ENCODE measurements at regions not wholly inside any gene's neighbourhood (a gene's known extent, or its start where the extent isn't known, plus 50 kb on each side); places are given as distances from the start of the nearest gene placed in this dataset.

- no peaks in the 10 kb centered on the region for H3K27me3 ChIP-seq
- no peaks in the 10 kb centered on the region for H3K36me3 ChIP-seq
- H3K9me3 ChIP-seq (replicated peaks in 1 of 11), result peaks cover 0 to 6% (median 0%) of the 10 kb centered on the region in 11 experiments; a peak in 1 of 22 replicates
- TF ChIP-seq Cebpa-rat (IDR thresholded peaks at IDR 0.05), result no peak
- H3K27ac ChIP-seq, result no peak overlapping the region
- H3K4me1 ChIP-seq, result no peaks in the 10 kb centered on the region
- no peak overlapping the region for H3K4me2 ChIP-seq
- H3K9ac ChIP-seq, result no peak overlapping the region
- no peaks in the 10 kb centered on the region for H4K20me1 ChIP-seq
- no peak overlapping the region for H3K4me3 ChIP-seq
Measured at GRCh38 chr1:96987186-96987703, 265.7 kb downstream of the PTBP2 start.

- Histone ChIP-seq H3K4me2 (no peak overlapping the region), H3K4me3 (no peak overlapping the region), H3K27ac (no peak overlapping the region), H4K20me1 (no peaks in the 10 kb centered on the region), H3K36me3 (no peaks in the 10 kb centered on the region), H3K27me3 (no peaks in the 10 kb centered on the region), H3K9ac (no peak overlapping the region), H3K4me1 (no peaks in the 10 kb centered on the region), H3K9me3 (replicated peaks in 1 of 11) (peaks cover 0 to 6% (median 0%) of the 10 kb centered on the region in 11 experiments; a peak in 1 of 22 replicates)
- no peak for TF ChIP-seq Cebpa-rat (IDR thresholded peaks at IDR 0.05)
Measured at GRCh38 chr1:96989302-96989701, 267.7 kb downstream of the PTBP2 start.

GRCh38 chr1:96990136-96990535 is 268.6 kb downstream of the PTBP2 start:
- no peak for TF ChIP-seq Cebpa-rat (IDR thresholded peaks at IDR 0.05)
- Histone ChIP-seq H3K4me1 (no peaks in the 10 kb centered on the region), H4K20me1 (no peaks in the 10 kb centered on the region)

DNA sequence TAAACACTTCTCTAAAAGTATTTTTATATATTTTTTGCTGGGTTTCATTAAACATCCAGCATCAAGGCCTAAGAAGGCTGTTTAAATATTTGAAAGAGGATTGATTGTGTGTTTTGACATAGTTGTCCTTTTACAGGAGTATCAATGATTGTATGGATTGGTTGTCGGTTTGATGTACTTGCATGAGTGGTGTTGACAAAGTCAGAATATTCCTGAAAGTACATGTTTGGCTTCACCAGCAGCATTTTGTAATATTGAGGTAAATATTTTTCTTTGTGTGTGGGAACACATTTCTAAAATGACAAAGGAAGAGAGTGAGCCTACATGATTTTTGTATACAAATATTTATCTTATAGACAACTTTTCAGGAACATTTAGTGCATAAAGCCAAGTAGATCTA is 269.7 kb downstream of the PTBP2 start:
- Histone ChIP-seq H3K36me3 (no peaks in the 10 kb centered on the region), H3K4me1 (no peaks in the 10 kb centered on the region), H3K9me3 (replicated peaks in 1 of 11) (no peaks in the 10 kb centered on the region), H3K9ac (no peak overlapping the region), H3K27me3 (no peaks in the 10 kb centered on the region), H3K4me3 (no peak overlapping the region), H3K4me2 (no peak overlapping the region), H3K27ac (no peak overlapping the region), H4K20me1 (no peaks in the 10 kb centered on the region)
- TF ChIP-seq Cebpa-rat (IDR thresholded peaks at IDR 0.05), result no peak

More at GRCh38 chr1:96990136-96990535, 268.6 kb downstream of the PTBP2 start:
- Histone ChIP-seq H3K9me3 (replicated peaks in 1 of 11) (peaks cover 0 to 6% (median 0%) of the 10 kb centered on the region in 11 experiments; a peak in 1 of 22 replicates), H3K27ac (no peak overlapping the region), H3K27me3 (no peaks in the 10 kb centered on the region), H3K4me3 (no peak overlapping the region), H3K9ac (no peak overlapping the region), H3K36me3 (no peaks in the 10 kb centered on the region), H3K4me2 (no peak overlapping the region)

GRCh38 chr1:96992871-96993270 is 271.3 kb downstream of the PTBP2 start:
- no peaks in the 10 kb centered on the region for H4K20me1 ChIP-seq
- no peak for TF ChIP-seq Cebpa-rat (IDR thresholded peaks at IDR 0.05)
- no peak overlapping the region for H3K27ac ChIP-seq
- H3K4me3 ChIP-seq, result no peak overlapping the region
- H3K4me1 ChIP-seq, result no peaks in the 10 kb centered on the region
- no peak overlapping the region for H3K4me2 ChIP-seq
- H3K36me3 ChIP-seq, result no peaks in the 10 kb centered on the region
- no peaks in the 10 kb centered on the region for H3K9me3 ChIP-seq (replicated peaks in 1 of 11)
- H3K27me3 ChIP-seq, result no peaks in the 10 kb centered on the region
- no peak overlapping the region for H3K9ac ChIP-seq

- H4K20me1 ChIP-seq, result no peaks in the 10 kb centered on the region
- H3K36me3 ChIP-seq, result no peaks in the 10 kb centered on the region
- TF ChIP-seq Cebpa-rat (IDR thresholded peaks at IDR 0.05), result no peak
- H3K9me3 ChIP-seq (replicated peaks in 1 of 11), result no peaks in the 10 kb centered on the region
- no peak overlapping the region for H3K4me3 ChIP-seq
- H3K27ac ChIP-seq, result no peak overlapping the region
- H3K4me1 ChIP-seq, result no peaks in the 10 kb centered on the region
- no peak overlapping the region for H3K4me2 ChIP-seq
- no peaks in the 10 kb centered on the region for H3K27me3 ChIP-seq
- no peak overlapping the region for H3K9ac ChIP-seq
Measured at GRCh38 chr1:96995351-96995750, 273.8 kb downstream of the PTBP2 start.

DNA sequence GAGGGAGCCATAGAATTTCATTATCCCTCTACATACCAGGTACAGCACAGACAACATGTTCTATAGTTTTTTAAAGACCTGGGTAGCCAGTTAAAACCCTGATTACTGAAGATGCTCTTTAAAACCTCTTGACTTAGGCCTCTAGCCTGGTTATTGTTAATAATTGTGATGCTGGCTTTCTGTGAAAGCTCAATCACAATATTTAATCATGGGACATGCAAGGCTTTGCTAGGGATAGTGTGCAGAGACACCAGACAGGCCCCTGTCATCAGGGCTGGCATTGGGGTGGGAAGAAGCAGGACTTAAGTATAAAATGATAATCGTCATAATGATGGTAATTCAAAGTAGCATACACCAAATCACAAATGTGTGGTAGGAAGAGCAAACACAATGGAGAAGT is 274.4 kb downstream of the PTBP2 start:
- Histone ChIP-seq H3K4me3 (no peak overlapping the region), H3K27me3 (no peaks in the 10 kb centered on the region), H3K9me3 (replicated peaks in 1 of 11) (no peaks in the 10 kb centered on the region), H3K4me2 (no peak overlapping the region), H3K4me1 (no peaks in the 10 kb centered on the region), H4K20me1 (no peaks in the 10 kb centered on the region), H3K36me3 (no peaks in the 10 kb centered on the region), H3K27ac (no peak overlapping the region), H3K9ac (no peak overlapping the region)
- no peak for TF ChIP-seq Cebpa-rat (IDR thresholded peaks at IDR 0.05)

DNA sequence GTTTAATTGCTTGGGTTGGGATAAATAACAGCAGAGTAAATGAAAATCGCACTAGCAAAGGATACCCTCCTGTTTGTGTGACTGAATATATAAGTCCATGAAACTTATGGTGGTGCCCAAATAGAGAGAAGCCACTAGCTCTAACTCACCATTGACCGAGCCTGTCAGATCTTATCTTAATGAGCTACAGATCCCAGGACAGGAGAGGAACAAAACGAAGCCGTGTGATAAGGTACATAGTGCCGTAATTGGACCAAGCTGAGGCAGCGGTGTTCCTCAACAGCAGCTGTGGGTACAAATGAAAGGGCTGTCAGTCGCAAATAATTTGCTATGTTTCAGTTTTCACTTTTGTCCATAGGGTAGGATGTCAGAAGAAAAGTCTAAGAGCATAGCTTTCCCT is 276.1 kb downstream of the PTBP2 start:
- Histone ChIP-seq H3K4me3 (no peak overlapping the region), H3K9me3 (replicated peaks in 1 of 11) (no peaks in the 10 kb centered on the region), H3K36me3 (no peaks in the 10 kb centered on the region), H4K20me1 (no peaks in the 10 kb centered on the region), H3K27me3 (no peaks in the 10 kb centered on the region), H3K4me1 (no peaks in the 10 kb centered on the region), H3K27ac (no peak overlapping the region), H3K9ac (no peak overlapping the region), H3K4me2 (no peak overlapping the region)
- no peak for TF ChIP-seq Cebpa-rat (IDR thresholded peaks at IDR 0.05)

DNA sequence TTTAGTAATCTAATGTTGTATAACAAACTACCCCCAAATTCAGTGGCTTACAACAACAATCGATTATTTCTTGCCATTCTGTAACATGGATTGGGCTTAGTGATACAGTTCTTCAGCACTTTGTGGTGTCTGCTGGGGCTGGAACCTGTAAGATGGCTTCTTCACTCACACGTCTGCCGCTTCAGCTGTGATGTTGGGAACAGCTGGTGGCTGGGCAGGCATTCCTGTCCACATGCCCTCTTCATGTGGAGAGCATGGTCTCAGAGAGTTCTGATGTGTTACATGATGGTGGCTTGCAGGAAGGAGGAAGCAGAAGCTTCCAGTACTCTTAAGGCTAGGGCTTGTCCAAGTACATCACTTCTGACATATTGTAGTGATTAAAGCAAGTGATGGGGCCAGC is 276.9 kb downstream of the PTBP2 start:
- H3K4me2 ChIP-seq, result no peak overlapping the region
- H3K9me3 ChIP-seq (replicated peaks in 1 of 11), result no peaks in the 10 kb centered on the region
- TF ChIP-seq Cebpa-rat (IDR thresholded peaks at IDR 0.05), result no peak
- H3K36me3 ChIP-seq, result no peaks in the 10 kb centered on the region
- H3K4me3 ChIP-seq, result no peak overlapping the region
- H3K27ac ChIP-seq, result no peak overlapping the region; a peak in 1 of 22 replicates
- H3K4me1 ChIP-seq, result no peaks in the 10 kb centered on the region
- H3K9ac ChIP-seq, result no peak overlapping the region
- H4K20me1 ChIP-seq, result no peaks in the 10 kb centered on the region
- H3K27me3 ChIP-seq, result no peaks in the 10 kb centered on the region

DNA sequence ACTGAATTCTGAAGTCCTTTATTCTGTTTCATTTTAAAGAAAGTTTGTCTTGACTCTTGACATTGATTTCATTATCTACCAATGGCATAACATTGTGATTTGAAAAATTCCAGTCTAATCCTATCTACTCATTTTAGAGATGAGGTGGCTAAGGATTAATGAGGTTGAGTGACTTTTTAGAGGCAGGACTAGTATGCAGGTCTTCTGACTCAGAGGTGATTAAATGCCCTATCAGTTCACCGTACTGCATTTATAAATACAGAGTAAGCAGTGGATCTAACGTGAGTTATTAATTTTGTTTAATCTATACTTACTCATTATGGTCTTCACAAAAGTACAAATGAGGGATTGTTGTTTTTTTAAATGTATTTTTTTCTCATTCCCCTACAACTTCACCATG is 277.6 kb downstream of the PTBP2 start:
- no peaks in the 10 kb centered on the region for H3K27me3 ChIP-seq
- H4K20me1 ChIP-seq, result no peaks in the 10 kb centered on the region
- no peak overlapping the region for H3K4me3 ChIP-seq
- H3K4me2 ChIP-seq, result no peak overlapping the region
- no peak overlapping the region for H3K27ac ChIP-seq
- TF ChIP-seq Cebpa-rat (IDR thresholded peaks at IDR 0.05), result no peak
- no peaks in the 10 kb centered on the region for H3K36me3 ChIP-seq
- H3K9me3 ChIP-seq (replicated peaks in 1 of 11), result no peaks in the 10 kb centered on the region
- H3K9ac ChIP-seq, result no peak overlapping the region
- no peaks in the 10 kb centered on the region for H3K4me1 ChIP-seq
